ENCODE measurements at regions not wholly inside any gene's neighbourhood (a gene's known extent, or its start where the extent isn't known, plus 50 kb on each side); places are given as distances from the start of the nearest gene placed in this dataset.

GRCh38 chr1:37107153-37107907 is 73.0 kb upstream of the GRIK3 start:
- TF ChIP-seq CTCF (IDR thresholded peaks at IDR 0.05; ENCODE audit: low read length) = no peak
- TF ChIP-seq EZH2 (optimal IDR thresholded peaks at IDR 0.05; ENCODE audit: low read depth, low read length) = no peak

Measured in MM.1S (cell line).